M059J (cell line): ENCODE measurements at regions not wholly inside any gene's neighbourhood (a gene's known extent, or its start where the extent isn't known, plus 50 kb on each side); places are given as distances from the start of the nearest gene placed in this dataset.

Experiments used
- DNase-seq: peaks from one replicate; pipeline ENCODE4 v3.0.0-alpha.2; 2012; ENCODE audit warnings: low read depth

DNA sequence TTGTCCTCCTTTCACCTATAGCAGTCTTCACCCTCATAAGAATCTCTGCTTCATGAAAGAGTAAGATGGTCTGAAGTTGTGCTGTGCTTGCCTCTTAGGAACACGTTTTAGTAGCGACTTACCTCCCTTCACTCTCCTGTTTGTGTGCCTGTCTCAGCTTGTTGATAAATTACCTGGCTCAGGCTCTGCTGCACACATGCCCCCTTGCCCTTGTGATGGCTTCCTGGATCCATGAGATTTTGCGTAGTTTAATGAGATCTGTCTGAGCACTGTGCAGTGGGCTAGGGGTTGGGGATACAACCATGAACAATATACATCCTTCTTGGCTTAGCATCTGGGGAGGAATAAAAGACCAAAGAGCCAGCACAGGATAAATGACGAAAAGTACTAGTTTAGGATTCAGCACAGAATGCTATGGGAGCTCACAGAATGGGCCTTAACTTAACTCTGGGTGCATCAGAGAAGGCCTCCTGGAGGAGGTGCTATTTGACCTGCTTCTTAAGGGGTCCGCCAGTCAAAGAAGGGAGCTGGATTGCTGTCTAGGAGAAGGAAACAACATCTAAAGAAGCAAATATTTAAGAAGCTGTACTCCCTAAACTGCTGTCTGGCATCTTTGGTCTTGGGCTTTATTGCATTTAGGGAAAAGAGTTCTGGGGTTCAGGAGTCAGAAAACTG, 175.7 kb upstream of the PLXNA2 start:
- DNase-seq, result no peak

DNA sequence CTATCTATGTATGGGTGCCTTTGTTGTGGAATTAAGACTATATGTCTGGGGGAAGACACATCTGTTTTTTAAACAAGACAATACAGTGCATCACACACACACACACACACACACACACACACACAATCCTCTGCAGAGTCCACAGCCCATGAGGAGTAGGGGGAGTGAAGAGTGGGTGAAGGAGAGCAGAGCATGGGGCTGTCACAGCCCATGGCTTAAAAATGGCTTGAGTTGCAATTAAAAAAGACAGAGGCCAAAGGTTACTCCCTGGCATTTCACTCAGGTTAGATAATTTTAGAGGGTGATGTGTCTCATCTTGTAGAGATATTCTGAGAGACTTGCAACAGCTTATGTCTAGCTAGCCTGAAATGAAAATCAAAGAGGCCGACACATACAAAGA, 176.5 kb upstream of the PLXNA2 start:
- DNase-seq, result no peak

GRCh38 chr1:208421486-208421885, 177.3 kb upstream of the PLXNA2 start:
- DNase-seq, result no peak

DNA sequence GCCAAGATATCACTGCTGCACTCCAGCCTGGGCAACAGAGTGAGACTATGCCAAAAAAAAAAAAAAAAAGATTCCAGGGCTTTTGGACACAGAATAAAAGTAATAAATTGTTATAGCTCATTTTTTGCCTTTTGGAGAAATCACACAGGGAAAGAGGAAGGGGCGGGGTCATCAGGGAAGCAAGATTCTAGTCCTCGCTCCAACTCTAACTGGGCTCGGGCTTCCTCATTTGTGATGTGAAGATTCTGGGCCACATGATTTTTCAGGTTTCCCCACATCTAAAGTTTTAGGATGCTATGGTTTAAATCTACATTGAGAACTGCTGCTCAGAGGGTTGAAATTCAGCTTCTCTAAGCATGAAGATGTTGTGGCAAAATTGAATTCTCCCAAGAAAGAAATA, 179.3 kb upstream of the PLXNA2 start:
- no peak for DNase-seq

DNA sequence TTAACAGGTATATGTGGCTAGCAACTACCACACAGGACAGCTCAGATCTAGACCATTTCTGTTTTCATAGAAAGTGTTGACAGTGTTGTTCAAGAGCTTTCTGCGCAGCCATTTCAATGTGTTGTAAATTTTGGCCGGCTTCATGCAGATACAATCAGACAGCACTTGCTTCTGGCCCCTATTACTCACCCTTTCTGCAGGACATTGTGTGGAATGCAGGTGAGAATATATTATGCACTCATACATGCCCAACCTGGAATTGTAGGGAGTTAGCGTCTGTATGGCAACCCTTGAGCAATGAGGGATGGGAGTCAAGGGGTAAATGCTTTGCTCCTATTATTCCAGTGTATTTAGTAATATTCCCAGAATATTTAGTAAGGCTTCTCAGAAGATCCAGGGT, 180.9 kb upstream of the PLXNA2 start:
- DNase-seq, result no peak

DNA sequence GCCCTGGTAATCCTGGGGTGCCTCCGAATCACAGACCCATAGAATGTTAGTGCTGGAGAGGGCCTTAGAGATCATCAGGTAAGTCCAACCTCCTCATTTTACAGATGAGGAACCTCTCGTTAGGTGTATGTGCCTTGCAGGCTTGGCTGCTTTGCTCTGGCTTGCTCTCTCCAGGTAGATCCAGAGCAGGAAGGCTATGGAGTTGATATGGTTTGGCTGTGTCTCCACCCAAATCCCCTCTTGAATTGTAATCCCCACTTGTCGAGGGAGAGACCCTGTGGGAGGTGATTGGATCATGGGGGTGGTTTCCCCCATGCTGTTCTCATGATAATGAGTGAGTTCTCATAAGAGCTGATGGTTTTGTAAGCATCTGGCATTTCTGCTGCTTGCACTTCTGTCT, 186.0 kb upstream of the PLXNA2 start:
- DNase-seq, result no peak

- DNase-seq, result peak; percentile 94
Observed at GRCh38 chr1:208431721-208432120, 187.5 kb upstream of the PLXNA2 start.

DNA sequence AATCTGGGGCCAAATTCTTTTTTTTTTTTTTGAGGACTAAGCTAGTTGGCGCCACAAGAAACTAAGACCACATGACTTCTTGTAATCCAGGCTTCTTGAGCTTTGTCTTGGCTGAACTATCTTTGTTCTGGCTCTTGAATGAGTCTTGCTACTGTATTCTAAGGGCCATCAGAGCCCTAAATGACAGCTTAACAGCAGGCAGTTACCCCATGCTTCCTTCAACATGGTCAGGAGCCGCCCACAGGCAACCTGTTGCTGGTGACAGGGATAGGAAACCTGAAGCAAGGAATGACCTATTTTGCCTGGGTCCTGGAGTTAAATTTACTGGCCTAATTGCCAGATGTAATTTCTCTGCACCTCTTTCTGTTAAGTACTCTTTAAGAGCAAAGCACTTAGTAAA, 188.2 kb upstream of the PLXNA2 start:
- peak; percentile 50 for DNase-seq

- DNase-seq, result peak; percentile 89
Observed at GRCh38 chr1:208433086-208433485, 188.9 kb upstream of the PLXNA2 start.

- no peak for DNase-seq
Observed at GRCh38 chr1:208433971-208434370, 189.8 kb upstream of the PLXNA2 start.

- DNase-seq, result peak; percentile 81
Observed at GRCh38 chr1:208437401-208437800, 193.2 kb upstream of the PLXNA2 start.

DNA sequence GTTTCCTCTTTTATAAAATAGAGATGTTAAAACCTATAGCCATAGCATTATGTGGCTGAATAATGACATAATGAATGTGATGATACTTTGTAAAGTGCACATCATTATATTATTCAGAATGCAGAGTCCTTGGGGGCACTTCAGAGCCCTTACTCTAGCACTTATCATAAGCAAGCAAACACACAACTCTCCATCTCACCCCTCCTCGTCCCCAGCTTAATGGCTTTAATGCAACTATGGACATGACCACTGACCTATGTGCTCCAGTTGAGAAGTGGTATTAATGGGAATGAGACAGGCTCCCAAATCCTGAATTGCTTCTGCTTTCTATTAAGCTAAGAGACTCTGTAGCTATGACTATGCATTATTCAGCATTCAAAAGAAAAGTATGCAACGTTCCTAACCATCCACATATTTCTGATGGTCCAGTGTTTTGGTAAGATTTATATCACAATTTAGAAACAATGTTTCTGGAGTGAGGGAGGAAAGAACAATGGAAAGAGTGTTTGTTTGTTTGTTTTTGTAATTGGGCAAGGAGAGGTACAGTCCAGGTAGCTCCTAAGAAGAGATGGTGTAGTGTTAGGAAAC, 194.0 kb upstream of the PLXNA2 start:
- no peak for DNase-seq

- DNase-seq, result peak; percentile 22
Observed at GRCh38 chr1:208445758-208446203, 201.6 kb upstream of the PLXNA2 start.

DNA sequence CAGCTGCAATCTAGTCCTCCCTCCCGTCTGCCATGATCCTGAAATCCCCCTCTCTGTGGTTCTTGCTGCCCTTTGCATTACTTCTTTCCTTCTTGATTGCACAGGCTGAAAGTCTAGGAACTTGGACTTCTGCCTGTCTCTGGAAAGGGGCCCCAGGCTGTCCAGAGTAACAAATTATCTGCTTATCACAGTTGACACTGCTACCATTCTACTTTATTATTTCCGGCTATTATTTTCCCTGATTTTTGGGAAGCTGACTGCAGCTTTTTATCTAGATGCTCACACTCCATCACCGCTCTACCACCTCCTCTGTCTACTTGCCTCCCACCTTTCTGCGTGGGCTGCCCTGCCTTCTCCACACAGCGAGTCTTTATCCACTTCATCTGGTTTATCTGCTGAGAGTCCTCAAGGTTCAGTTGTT, 202.1 kb upstream of the PLXNA2 start:
- no peak for DNase-seq

GRCh38 chr1:208448425-208448824, 204.2 kb upstream of the PLXNA2 start:
- no peak for DNase-seq

DNA sequence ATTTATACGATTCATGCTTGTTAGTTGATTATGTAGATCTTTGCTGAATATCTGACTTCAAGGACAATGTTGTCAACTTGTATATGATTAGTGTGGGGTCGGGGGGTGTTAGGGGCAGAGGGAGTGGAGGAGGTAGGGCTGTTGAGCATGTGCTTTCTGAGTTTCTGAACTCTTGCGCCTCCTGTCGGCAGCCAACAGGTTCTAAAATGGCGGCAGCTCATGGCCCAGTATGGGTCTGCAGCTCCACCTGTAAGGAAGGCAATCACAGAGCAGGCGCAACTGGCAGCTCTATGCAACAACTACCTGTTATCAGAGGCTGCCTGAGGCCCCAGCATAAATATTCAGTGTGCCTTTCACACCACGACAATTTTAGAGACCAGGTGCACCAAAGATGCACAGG, 205.8 kb upstream of the PLXNA2 start:
- DNase-seq, result no peak

GRCh38 chr1:208450958-208451357, 206.8 kb upstream of the PLXNA2 start:
- no peak for DNase-seq

DNA sequence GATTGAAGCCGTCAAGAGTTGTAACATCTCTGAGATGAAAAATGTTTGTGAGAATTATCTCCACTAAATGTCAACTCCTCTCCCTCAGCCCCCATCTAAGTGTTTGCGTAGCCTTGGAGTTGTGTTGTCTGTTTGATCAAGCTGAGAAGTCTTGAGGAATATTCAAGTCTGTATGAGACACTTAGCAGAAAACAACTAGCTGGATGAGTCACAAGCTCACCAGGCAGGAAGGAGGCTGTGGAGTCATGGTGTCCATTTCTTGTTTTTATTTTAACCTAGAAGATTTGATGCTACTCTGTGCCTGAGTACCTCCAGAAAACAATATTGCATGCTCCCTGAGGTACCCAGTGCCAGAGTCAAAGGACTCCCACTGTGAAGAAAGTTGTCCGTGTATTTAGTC, 211.6 kb upstream of the PLXNA2 start:
- DNase-seq, result peak; percentile 63

GRCh38 chr1:208456487-208456886, 212.3 kb upstream of the PLXNA2 start:
- DNase-seq, result no peak

DNA sequence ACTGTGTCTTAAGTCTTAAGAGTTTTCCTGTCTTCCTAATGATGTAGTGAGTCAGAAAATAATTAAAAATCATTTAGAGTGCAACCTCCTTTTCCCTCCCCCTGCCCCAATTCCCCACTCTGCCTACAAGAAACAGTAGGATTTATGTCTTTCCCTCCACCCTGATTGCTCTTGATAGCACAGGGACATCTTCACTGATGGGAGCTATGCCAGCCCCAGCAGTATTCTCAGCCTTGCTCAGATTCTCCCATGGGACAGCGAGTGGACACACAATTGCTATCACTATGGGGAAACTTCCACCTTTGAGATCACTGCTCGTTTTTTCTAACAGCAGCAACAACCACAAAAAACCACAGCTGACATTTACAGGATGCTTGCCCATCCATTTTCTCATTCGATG, 216.6 kb upstream of the PLXNA2 start:
- no peak for DNase-seq

GRCh38 chr1:208461680-208462079, 217.5 kb upstream of the PLXNA2 start:
- DNase-seq, result no peak

DNA sequence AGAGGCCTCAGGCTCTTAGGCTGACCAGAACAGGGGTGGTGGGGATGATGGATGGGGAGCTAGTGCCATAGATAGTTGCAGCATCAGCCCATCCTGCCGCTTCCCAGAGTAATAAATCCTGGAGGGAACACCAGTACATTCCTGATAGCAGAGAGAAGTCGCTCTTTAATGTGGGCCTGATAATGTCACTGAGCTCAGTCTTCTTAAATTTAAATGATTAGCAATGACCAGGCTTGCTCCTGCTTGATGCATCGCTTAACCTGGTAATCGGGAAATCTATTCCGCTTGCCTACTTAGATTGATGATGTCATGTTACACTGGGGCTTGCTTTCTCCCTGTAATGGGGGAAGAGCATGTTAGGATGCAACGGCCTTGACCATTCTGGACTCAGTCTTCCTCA, 218.6 kb upstream of the PLXNA2 start:
- DNase-seq, result no peak

- no peak for DNase-seq
Observed at GRCh38 chr1:208465266-208465665, 221.1 kb upstream of the PLXNA2 start.
